B cell (primary cell): ENCODE measurements at regions not wholly inside any gene's neighbourhood (a gene's known extent, or its start where the extent isn't known, plus 50 kb on each side); places are given as distances from the start of the nearest gene placed in this dataset.

ENCODE experiments used
- ATAC-seq: fragments of 200-7000 bp; cut with Tn5 transposase; one replicate; pipeline ENCODE4 v1.10.0; 2021; ENCODE audit warnings: low read depth, mild to moderate bottlenecking, moderate number of reproducible peaks, moderate library complexity
- CTCF ChIA-PET: fragments of 350-600 bp; sonication (Branson Sonifier 250); formaldehyde crosslinking; loops from one replicate; lab custom pipeline; 2021; ENCODE audit warnings: antibody characterized with exemption, inconsistent platforms; lab: Charles Lee
- POLR2A ChIA-PET: fragments of 350-600 bp; sonication (Branson Sonifier 250); formaldehyde crosslinking; loops from one replicate; lab custom pipeline; 2021; ENCODE audit warnings: antibody characterized with exemption; lab: Charles Lee
- DNase-seq: peaks from one replicate; pipeline ENCODE4 v3.0.0; 2013
- H2AFZ ChIP-seq: 2 replicates; pipeline ENCODE4 v1.6.1; 2012; ENCODE audit warnings: mild to moderate bottlenecking, low read depth, low read length; ENCODE audit not compliant: insufficient read depth, poor library complexity, severe bottlenecking
- H3K27ac ChIP-seq, 2 donors: 1 replicate in 1 of 2; 2 replicates in 1 of 2; pipeline ENCODE4 v1.5.1; 2012 to 2013; ENCODE audit warnings: low read length in 2 of 2, mild to moderate bottlenecking in 2 of 2, moderate library complexity in 1 of 2
- H3K27me3 ChIP-seq, 4 experiments: fragments of 200-600 bp in 1 of 4; sonication (generic) in 1 of 4; replicated peaks in 1 of 4; 1 replicate in 2 of 4; 2 replicates in 2 of 4; pipeline versions ENCODE4 v1.6.1 to v1.7.0; 2013 to 2016; ENCODE audit warnings: low read length in 3 of 4, mild to moderate bottlenecking in 2 of 4, mixed read lengths in 1 of 4, moderate library complexity in 1 of 4; ENCODE audit not compliant: insufficient read depth in 4 of 4, control insufficient read depth in 3 of 4; ENCODE audit errors: control extremely low read depth in 1 of 4
- H3K36me3 ChIP-seq, 2 experiments: replicated peaks in 1 of 2; 1 replicate in 1 of 2; 2 replicates in 1 of 2; pipeline versions ENCODE4 v1.6.1 to v1.7.1; 2013; ENCODE audit warnings: low read length in 1 of 2; ENCODE audit not compliant: insufficient read depth in 2 of 2, control insufficient read depth in 1 of 2; ENCODE audit errors: control extremely low read depth in 1 of 2, extremely low read depth in 1 of 2
- H3K4me1 ChIP-seq, 2 donors: fragments of 200-600 bp in 1 of 2; sonication (generic) in 1 of 2; 1 replicate in 1 of 2; 2 replicates in 1 of 2; pipeline versions ENCODE4 v1.5.1 to v1.6.1; 2013 to 2017; ENCODE audit warnings: low read length in 2 of 2; ENCODE audit not compliant: control insufficient read depth in 2 of 2, insufficient read depth in 2 of 2
- H3K4me2 ChIP-seq: replicated peaks from 2 replicates; pipeline ENCODE3; 2012; ENCODE audit warnings: mild to moderate bottlenecking, low read depth, low read length; ENCODE audit not compliant: poor library complexity, severe bottlenecking
- H3K4me3 ChIP-seq, 5 experiments: fragments of 200-600 bp in 1 of 5; sonication (generic) in 1 of 5; 1 replicate in 3 of 5; 2 replicates in 2 of 5; pipeline versions ENCODE4 v1.5.1 to v1.7.0; 2011 to 2016; ENCODE audit warnings: low read length in 4 of 5, mild to moderate bottlenecking in 4 of 5, low read depth in 2 of 5, control low read depth in 1 of 5, moderate library complexity in 1 of 5; ENCODE audit not compliant: insufficient read depth in 1 of 5; ENCODE audit errors: control extremely low read depth in 1 of 5, extremely low read depth in 1 of 5
- H3K79me2 ChIP-seq: fragments of 200-600 bp; sonication (generic); one replicate; pipeline ENCODE4 v1.6.0; 2016; ENCODE audit warnings: low read length; ENCODE audit not compliant: control insufficient read depth, insufficient read depth
- H3K9ac ChIP-seq: fragments of 200-600 bp; sonication (generic); 2 replicates; pipeline ENCODE4 v1.6.1; 2017; ENCODE audit warnings: mild to moderate bottlenecking, low read length, moderate library complexity
- H3K9me3 ChIP-seq, 3 donors: one replicate each; pipeline versions ENCODE4 v1.6.1 to v1.7.1; 2013; ENCODE audit warnings: low read length in 2 of 3; ENCODE audit not compliant: control insufficient read depth in 2 of 3, insufficient read depth in 1 of 3; ENCODE audit errors: control extremely low read depth in 1 of 3
- H4K20me1 ChIP-seq: 2 replicates; pipeline ENCODE4 v1.6.0; 2012; ENCODE audit warnings: mild to moderate bottlenecking, low read length; ENCODE audit not compliant: insufficient read depth, control insufficient read depth, poor library complexity, severe bottlenecking
- H3K27ac Mint-ChIP-seq: one replicate; pipeline ENCODE4 v1.8.0; 2021; ENCODE audit warnings: mixed read lengths
- H3K27me3 Mint-ChIP-seq: one replicate; pipeline ENCODE4 v1.8.0; 2021; ENCODE audit warnings: mixed read lengths
- H3K4me1 Mint-ChIP-seq: one replicate; pipeline ENCODE4 v1.8.0; 2021; ENCODE audit warnings: mixed read lengths
- H3K4me3 Mint-ChIP-seq: one replicate; pipeline ENCODE4 v1.8.0; 2021; ENCODE audit warnings: mixed read lengths
- H3K9me3 Mint-ChIP-seq: one replicate; pipeline ENCODE4 v1.8.0; 2022; ENCODE audit warnings: mixed read lengths; ENCODE audit not compliant: insufficient read depth
- CTCF ChIP-seq: fragments of 200-600 bp; IDR thresholded peaks from one replicate; pipeline ENCODE4 v1.8.0; 2022; ENCODE audit warnings: antibody characterized with exemption, mild to moderate bottlenecking
- EZH2 ChIP-seq: IDR thresholded peaks from 2 replicates; pipeline ENCODE4 v1.6.1; 2012; ENCODE audit warnings: borderline replicate concordance, low read depth, mild to moderate bottlenecking, moderate library complexity, low read length; ENCODE audit not compliant: insufficient read depth, poor library complexity, severe bottlenecking
- WGBS: methylation state at CpG from one replicate; pipeline ENCODE4 v1.1.5; 2013; ENCODE audit warnings: missing lambda C conversion rate; ENCODE audit not compliant: insufficient coverage; 5-methylcytosine and 5-hydroxymethylcytosine counted together
- intact Hi-C: fragments of 100-400 bp; cut with micrococcal nuclease; formaldehyde crosslinking; loops from one replicate; pipeline ENCODE4 v1.10.0; 2022

DNA sequence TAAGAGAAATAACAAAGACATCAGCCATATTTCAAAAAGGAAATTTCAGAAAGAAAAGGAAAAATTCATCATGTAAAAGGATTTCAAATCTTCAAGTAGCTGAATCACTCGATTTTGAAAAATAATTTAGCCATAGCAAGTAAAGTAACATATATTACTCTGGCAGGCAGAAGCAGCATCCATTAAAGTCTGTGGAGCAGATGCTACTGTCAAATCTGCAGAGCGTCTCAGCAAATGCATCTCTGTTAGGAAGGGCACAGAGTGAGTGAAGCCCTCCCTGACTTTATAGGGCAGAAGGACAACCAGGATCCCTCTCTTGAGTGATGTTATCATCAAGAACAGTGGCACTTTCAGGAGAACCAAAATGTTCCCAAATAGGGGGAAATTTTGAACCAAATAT lies 445.5 kb downstream of the EFNB2 start:
- 83% methylated on average over 1 of the region's 2 CpGs for WGBS
- peaks cover 0 to 2% (median 0%) of the 10 kb centered on the region in 3 donors for H3K9me3 ChIP-seq
- no peak overlapping the region for H3K9ac ChIP-seq
- Mint-ChIP-seq H3K4me1 (no peaks in the 10 kb centered on the region), H3K27ac (no peak overlapping the region), H3K27me3 (no peaks in the 10 kb centered on the region), H3K4me3 (no peak overlapping the region), H3K9me3 (no peaks in the 10 kb centered on the region)
- ChIA-PET CTCF (no interaction called here), POLR2A (no interaction called here)
- TF ChIP-seq EZH2 (no peak), CTCF (no peak)
- no peak overlapping the region for H2AFZ ChIP-seq
- H4K20me1 ChIP-seq: no peaks in the 10 kb centered on the region
- H3K4me1 ChIP-seq: no peaks in the 10 kb centered on the region
- H3K27me3 ChIP-seq: no peaks in the 10 kb centered on the region
- H3K4me3 ChIP-seq: no peak overlapping the region
- DNase-seq (no peak), ATAC-seq (no peak)
- no peak overlapping the region for H3K4me2 ChIP-seq
- no peaks in the 10 kb centered on the region for H3K79me2 ChIP-seq
- no peaks in the 10 kb centered on the region for H3K36me3 ChIP-seq
- no peak overlapping the region for H3K27ac ChIP-seq
- intact Hi-C loops: no loop called here

DNA sequence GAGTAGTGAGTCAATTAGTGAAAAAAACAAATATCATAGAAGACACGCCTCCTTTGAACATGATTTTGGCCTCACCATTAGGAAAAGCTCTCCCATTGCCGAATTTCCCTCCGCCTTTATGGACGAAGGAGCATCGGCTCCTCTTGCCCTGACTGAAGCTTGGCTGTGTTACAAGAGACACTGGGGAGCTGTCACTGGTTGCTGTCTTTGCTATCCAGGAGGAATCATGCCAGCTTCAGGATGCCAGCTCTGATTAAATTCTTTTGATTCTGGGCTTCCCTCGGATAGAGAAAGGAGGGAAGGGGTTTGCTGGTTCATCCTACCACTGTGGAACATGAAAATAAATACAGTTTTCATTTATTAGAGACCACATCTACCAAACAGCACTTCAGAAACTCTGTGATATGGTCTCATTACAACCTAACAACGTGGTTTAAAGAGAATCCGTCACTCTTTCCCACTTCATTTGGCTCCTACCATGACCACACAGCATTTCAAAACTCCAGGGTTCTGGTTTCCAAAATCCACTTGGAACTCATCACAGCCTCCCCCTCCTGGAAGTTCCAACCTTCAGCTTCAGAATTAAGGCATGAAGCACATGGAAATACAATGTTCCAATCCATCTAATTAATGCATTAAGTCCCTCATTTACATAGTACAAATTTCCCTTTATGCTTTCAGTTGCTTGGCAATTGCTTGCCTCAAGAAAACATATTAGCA lies 446.0 kb downstream of the EFNB2 start:
- Histone ChIP-seq H3K4me2 (no peak overlapping the region), H3K79me2 (no peaks in the 10 kb centered on the region), H3K27ac (no peak overlapping the region), H3K36me3 (no peaks in the 10 kb centered on the region), H4K20me1 (no peaks in the 10 kb centered on the region), H3K4me3 (no peak overlapping the region), H3K9me3 (peaks cover 0 to 2% (median 0%) of the 10 kb centered on the region in 3 donors), H3K9ac (no peak overlapping the region), H3K4me1 (no peaks in the 10 kb centered on the region), H2AFZ (no peak overlapping the region), H3K27me3 (no peaks in the 10 kb centered on the region)
- ChIA-PET CTCF (no interaction called here), POLR2A (no interaction called here)
- no peak overlapping the region for H3K4me3 Mint-ChIP-seq
- ATAC-seq (no peak), DNase-seq (no peak)
- TF ChIP-seq EZH2 (no peak), CTCF (no peak)
- no peak overlapping the region for H3K27ac Mint-ChIP-seq
- H3K4me1 Mint-ChIP-seq: no peaks in the 10 kb centered on the region
- intact Hi-C loops: loop anchor here (10.0 kb wide), 1 partner anchor 445 kb away; the partner anchor contains the start of gene EFNB2
- no peaks in the 10 kb centered on the region for H3K9me3 Mint-ChIP-seq
- no peaks in the 10 kb centered on the region for H3K27me3 Mint-ChIP-seq
- 89% methylated on average over 7 of the region's 8 CpGs for WGBS
